ENCODE measurements at regions not wholly inside any gene's neighbourhood (a gene's known extent, or its start where the extent isn't known, plus 50 kb on each side); places are given as distances from the start of the nearest gene placed in this dataset.

DNA sequence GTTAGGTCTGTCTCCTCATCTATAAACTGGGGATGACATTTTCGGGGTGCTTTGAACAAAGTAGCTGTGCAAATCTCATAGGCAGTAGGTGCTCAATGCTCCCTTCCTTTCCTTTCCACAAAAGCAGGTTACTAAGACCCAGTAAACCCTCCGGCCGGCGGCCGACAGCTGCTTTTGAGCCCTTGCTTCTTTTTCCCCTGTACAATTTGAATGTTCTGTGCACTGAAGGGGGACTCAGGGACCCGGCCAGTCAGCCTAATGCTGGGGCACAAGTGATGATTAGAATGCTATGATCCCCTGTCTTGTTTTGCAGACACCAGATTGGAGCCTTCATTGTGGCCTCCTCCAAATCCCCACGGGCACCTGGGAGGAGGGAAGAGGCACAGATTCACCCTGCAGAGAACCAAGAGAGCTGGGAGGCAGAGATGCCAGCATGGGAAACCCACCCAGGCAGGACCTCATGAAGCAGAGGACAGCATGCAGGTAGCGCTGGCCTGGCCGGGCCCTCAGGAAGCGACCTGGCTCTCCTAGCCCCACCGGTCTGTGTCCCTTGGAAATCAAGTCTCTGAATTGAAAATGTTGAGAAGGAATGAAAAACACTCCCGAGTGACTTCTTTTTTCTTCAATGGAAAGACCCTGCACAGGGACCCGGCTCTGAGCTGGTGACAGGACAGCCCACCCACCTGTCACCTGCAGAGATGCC lies 128.6 kb upstream of the HDAC4 start (continued):
- TF ChIP-seq, protein P1, sequence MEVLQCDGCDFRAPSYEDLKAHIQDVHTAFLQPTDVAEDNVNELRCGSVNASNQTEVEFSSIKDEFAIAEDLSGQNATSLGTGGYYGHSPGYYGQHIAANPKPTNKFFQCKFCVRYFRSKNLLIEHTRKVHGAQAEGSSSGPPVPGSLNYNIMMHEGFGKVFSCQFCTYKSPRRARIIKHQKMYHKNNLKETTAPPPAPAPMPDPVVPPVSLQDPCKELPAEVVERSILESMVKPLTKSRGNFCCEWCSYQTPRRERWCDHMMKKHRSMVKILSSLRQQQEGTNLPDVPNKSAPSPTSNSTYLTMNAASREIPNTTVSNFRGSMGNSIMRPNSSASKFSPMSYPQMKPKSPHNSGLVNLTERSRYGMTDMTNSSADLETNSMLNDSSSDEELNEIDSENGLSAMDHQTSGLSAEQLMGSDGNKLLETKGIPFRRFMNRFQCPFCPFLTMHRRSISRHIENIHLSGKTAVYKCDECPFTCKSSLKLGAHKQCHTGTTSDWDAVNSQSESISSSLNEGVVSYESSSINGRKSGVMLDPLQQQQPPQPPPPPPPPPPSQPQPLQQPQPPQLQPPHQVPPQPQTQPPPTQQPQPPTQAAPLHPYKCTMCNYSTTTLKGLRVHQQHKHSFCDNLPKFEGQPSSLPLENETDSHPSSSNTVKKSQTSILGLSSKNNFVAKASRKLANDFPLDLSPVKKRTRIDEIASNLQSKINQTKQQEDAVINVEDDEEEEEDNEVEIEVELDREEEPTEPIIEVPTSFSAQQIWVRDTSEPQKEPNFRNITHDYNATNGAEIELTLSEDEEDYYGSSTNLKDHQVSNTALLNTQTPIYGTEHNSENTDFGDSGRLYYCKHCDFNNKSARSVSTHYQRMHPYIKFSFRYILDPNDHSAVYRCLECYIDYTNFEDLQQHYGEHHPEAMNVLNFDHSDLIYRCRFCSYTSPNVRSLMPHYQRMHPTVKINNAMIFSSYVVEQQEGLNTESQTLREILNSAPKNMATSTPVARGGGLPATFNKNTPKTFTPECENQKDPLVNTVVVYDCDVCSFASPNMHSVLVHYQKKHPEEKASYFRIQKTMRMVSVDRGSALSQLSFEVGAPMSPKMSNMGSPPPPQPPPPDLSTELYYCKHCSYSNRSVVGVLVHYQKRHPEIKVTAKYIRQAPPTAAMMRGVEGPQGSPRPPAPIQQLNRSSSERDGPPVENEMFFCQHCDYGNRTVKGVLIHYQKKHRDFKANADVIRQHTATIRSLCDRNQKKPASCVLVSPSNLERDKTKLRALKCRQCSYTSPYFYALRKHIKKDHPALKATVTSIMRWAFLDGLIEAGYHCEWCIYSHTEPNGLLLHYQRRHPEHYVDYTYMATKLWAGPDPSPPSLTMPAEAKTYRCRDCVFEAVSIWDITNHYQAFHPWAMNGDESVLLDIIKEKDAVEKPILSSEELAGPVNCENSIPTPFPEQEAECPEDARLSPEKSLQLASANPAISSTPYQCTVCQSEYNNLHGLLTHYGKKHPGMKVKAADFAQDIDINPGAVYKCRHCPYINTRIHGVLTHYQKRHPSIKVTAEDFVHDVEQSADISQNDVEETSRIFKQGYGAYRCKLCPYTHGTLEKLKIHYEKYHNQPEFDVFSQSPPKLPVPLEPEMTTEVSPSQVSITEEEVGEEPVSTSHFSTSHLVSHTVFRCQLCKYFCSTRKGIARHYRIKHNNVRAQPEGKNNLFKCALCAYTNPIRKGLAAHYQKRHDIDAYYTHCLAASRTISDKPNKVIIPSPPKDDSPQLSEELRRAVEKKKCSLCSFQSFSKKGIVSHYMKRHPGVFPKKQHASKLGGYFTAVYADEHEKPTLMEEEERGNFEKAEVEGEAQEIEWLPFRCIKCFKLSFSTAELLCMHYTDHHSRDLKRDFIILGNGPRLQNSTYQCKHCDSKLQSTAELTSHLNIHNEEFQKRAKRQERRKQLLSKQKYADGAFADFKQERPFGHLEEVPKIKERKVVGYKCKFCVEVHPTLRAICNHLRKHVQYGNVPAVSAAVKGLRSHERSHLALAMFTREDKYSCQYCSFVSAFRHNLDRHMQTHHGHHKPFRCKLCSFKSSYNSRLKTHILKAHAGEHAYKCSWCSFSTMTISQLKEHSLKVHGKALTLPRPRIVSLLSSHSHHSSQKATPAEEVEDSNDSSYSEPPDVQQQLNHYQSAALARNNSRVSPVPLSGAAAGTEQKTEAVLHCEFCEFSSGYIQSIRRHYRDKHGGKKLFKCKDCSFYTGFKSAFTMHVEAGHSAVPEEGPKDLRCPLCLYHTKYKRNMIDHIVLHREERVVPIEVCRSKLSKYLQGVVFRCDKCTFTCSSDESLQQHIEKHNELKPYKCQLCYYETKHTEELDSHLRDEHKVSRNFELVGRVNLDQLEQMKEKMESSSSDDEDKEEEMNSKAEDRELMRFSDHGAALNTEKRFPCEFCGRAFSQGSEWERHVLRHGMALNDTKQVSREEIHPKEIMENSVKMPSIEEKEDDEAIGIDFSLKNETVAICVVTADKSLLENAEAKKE (CRISPR knock-in tag; IDR thresholded peaks at IDR 0.05): no peak
- TF ChIP-seq NANOG (IDR thresholded peaks at IDR 0.05; ENCODE audit: borderline replicate concordance) (no peak), STAT1 (IDR thresholded peaks at IDR 0.05; ENCODE audit: unreplicated experiment) (no peak), EZH2 (IDR thresholded peaks at IDR 0.05; ENCODE audit: low read depth, unreplicated experiment) (no peak)

DNA sequence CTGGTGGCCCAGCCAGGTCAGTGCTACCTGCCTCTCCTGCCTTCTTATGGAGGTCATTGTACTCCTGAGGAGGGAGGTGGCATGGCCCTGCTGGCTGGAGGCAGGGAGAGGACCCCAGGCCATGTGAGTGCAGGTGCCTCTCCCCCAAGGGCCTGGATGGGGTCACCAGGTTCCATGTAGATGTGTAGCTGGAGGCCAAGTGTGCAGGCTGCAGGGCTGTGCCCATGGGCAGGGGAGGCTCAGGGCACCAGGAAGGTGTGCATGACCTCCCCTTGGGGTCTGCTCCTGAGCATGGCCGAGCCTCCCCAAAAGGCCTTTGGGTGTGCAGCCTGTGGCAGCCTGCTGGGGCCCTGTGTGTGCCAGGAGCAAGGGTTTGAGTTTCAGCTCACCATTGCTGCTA lies 128.1 kb upstream of the HDAC4 start:
- no peak overlapping the region for H3K27ac Mint-ChIP-seq
- H3K9me3 Mint-ChIP-seq: peaks cover 10% of the 10 kb centered on the region
- no peak for ATAC-seq
- Histone ChIP-seq H3K4me2 (no peak overlapping the region), H3K79me2 (replicated peaks; ENCODE audit: insufficient read depth) (no peaks in the 10 kb centered on the region), H2AFZ (no peak overlapping the region), H4K20me1 (replicated peaks; ENCODE audit: insufficient read depth) (no peaks in the 10 kb centered on the region), H3F3A (replicated peaks; ENCODE audit: low read depth) (no peaks in the 10 kb centered on the region), H3K4me1 (ENCODE audit: insufficient read depth) (no peaks in the 10 kb centered on the region), H3K27ac (ENCODE audit: low read depth) (no peak overlapping the region), H3K27me3 (ENCODE audit: insufficient read depth) (no peaks in the 10 kb centered on the region), H3K4me3 (no peak overlapping the region), H3K9me2 (ENCODE audit: insufficient read depth) (no peaks in the 10 kb centered on the region), H3K36me3 (ENCODE audit: insufficient read depth) (no peaks in the 10 kb centered on the region)
- H3K27me3 Mint-ChIP-seq (ENCODE audit: insufficient read depth, low read depth, poor library complexity): no peaks in the 10 kb centered on the region
- H3K4me3 Mint-ChIP-seq: no peak overlapping the region
- H3K36me3 Mint-ChIP-seq (ENCODE audit: low read depth): peaks cover 4% of the 10 kb centered on the region; the same call in 2 of the 3 replicates
- H3K4me1 Mint-ChIP-seq: no peaks in the 10 kb centered on the region
- DNase-seq (ENCODE audit: low spot score): no peak
- TF ChIP-seq EZH2 (IDR thresholded peaks at IDR 0.05; ENCODE audit: low read depth, unreplicated experiment) (no peak), ZNF331 (CRISPR knock-in tag; IDR thresholded peaks at IDR 0.05; ENCODE audit: low read depth) (no peak)
- TF ChIP-seq, protein P1 (CRISPR knock-in tag; IDR thresholded peaks at IDR 0.05): no peak
- TF ChIP-seq, protein P2, sequence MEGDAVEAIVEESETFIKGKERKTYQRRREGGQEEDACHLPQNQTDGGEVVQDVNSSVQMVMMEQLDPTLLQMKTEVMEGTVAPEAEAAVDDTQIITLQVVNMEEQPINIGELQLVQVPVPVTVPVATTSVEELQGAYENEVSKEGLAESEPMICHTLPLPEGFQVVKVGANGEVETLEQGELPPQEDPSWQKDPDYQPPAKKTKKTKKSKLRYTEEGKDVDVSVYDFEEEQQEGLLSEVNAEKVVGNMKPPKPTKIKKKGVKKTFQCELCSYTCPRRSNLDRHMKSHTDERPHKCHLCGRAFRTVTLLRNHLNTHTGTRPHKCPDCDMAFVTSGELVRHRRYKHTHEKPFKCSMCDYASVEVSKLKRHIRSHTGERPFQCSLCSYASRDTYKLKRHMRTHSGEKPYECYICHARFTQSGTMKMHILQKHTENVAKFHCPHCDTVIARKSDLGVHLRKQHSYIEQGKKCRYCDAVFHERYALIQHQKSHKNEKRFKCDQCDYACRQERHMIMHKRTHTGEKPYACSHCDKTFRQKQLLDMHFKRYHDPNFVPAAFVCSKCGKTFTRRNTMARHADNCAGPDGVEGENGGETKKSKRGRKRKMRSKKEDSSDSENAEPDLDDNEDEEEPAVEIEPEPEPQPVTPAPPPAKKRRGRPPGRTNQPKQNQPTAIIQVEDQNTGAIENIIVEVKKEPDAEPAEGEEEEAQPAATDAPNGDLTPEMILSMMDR (conservative IDR thresholded peaks at IDR 0.05; ENCODE audit: low read depth in 2 of 2): no peak
